Forelimb muscle (tissue), 1 donor: ENCODE measurements at regions not wholly inside any gene's neighbourhood (a gene's known extent, or its start where the extent isn't known, plus 50 kb on each side); places are given as distances from the start of the nearest gene placed in this dataset.

ENCODE experiments used
- DNase-seq: peaks from one replicate; pipeline ENCODE4 v3.0.0-alpha.2; 2013; ENCODE audit warnings: low read depth

DNA sequence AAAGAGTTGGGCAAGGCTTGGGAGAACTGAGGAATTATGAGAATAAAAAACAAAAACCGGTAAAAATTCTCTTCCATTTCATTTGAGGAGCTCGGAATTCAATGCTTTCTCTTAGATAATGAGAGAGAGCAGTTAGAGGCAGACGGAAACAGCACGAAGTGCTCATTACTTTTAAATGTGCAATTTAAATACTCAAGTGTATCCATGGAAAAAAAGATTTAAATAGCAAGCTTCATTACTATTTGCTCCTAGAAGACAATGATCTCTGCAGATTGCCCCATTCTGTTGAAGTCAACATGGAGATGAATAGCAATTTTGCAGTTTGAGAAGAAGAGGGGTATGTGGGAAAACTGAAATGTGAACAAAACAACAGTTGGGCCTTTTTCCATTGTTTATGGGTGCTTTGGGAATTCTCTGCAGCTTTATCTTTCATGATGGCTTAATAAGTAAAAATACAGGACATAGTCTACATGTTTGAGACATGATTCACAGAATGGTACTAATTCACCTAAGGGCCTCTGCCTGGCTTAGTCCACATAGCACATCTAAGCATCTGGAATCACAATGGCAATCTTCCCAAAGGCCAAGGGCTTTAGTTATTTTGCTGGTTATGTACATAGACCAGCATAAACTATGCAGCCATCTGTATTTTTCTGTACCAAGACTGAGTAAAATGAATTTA is 512.7 kb upstream of the FAT1 start:
- DNase-seq, result no peak

DNA sequence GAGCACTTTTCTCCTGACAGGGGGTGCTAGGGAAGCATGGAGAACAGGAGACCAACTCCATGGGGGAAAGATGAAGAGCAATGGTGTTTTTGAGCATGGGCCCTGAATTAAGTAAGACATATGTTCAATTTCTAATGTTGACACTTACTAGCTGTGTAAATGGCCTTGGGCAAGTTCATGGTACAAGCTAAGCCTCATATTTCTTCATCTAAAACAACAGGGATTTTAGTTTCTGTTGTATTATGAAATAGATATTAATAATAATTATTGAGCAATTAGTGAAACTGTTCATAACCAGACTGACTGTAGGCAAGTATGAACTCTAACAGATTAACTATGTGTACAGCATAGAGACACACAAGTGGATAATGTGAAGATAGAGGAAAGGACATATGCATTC is 515.0 kb upstream of the FAT1 start:
- DNase-seq, result no peak

DNA sequence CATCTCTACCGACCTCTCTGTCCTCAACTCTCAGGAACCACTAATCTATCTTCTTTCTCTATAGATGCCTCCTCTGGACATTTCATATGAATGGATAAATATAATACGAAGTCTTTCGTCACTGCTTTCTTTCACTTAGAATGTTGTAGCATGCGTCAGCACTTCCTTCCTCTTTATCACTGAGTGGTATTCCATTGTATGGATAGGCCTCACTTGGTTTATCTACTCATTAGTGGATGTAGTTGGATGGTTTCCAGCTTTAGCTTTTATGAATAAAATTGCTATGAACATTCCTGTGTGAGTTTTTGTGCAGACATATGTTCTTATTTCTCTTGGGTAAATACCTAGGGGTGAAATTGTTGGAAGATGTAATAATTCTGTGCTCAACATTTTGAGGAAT is 528.2 kb upstream of the FAT1 start:
- no peak for DNase-seq

DNA sequence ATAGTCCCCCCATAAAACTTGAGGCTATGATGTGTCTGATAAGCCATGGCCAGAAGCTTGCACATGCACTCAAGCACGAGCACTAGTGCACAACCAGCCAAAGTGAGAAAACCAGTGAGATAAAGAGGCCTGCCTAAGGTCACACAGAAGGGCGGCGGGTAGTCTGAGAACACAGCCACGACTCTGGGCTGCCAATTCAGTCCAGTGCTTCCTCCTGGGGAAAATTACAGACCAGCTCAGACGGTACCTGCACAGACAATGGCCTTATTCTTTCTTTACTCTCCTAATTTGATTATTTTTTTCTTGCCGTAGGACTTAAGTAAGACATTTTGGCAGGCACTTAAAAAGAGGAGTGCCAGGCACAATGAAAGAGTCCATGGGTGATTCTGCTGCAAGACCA is 533.2 kb upstream of the FAT1 start:
- DNase-seq, result no peak

DNA sequence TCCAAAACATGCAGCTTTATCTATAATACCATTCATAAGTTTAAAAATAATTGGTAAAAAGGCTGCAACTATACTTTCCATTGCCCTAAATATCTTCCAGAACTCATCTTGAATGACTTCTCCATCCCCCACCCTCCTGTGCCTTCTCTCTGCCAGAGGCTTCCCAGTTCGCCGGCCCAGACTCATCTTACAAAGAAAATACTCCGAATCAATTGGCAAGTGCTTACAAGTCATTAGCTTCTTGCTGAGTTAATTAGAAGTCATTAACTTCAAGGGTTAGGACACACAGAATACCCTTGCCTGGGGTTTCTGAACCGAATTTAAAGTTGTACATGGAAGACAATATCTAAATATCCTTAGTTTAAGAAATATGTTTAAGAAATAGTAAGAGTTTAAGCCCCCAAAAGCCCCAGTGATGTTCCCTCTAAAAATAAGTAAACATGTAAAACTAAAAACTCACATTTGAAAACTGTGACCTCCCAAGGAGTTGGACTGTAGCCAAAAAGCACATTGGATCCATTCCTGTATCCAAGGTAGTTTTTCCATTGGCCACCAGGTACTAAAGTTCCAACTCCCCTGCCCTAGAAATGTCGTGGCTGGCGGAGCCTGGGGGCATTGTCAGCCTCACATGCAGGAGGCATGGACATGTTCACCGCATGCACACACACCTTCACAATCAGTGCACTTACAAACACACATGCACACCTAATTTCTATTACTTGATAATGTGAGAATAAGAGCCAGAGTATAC is 535.2 kb upstream of the FAT1 start:
- DNase-seq, result no peak

DNA sequence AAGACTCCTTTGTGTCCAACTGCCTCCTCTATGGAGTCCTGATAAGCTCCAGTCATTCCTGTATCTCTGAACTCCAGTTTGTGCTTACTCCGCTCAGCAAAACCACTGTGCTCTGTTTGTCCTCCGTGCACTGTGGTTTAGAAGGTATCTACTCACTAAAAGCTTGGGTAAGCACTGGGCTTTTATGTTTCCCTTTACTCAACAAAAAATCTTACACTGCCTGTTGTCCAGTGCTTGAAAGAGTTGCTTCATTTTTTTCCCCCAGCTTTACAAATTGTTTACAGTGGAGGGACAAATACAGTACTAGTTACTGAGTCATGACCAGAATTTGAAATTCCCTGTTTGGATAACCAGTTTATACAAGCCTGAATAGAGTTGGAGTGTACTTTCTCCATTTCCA is 545.3 kb upstream of the FAT1 start:
- no peak for DNase-seq

DNA sequence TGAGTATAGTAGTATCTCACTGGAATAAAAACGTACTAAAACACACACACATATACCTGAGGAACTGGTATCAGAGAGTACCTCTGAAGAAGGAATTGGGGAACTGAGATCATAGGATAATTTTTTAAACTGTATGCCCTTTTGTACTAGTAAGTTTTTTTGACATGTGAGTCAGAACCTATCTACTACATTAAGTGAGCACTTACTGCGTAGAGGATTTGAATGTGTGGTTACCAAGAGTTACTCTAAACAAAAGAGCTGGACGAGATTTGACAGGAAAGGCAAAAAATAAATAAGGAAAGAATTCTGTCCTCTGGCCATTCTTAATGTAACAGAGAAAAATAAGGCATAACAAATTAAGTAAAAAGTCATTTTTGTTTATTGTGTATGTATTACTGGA is 546.5 kb upstream of the FAT1 start:
- DNase-seq, result no peak

DNA sequence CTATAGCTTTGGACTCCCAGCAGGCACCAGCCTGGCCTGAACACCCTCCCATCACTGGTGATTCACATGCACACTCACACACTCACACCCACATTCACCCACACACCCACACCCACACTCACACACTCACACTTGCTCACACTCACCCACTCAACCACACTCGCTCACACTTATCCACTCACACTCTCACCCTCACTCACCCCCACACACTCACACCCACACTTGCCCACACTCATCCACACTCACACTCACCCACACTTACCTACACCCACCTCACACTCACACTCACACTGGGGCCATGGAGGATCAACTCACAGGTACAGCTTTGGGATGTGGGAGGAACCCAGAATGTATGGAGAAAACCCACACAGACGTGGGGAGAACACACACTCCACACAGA is 548.2 kb upstream of the FAT1 start:
- no peak for DNase-seq

DNA sequence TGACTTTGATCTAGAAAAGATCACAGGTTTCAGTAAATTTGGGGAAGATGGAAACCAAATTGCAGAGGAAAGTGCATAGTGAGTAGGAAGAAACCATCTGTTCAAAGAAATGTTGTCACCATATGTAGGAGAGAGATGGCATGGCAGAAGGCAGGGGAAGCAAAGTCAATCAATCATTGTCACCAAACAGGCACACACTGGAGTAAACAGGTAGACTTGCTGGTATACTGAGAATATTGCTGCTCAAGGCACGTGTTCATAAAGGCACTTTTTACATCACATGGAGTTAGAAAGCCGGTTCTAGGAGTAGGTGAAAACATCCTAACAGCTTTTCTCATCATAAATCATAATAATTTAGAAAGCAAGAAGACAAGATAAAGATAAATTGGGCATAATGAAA is 550.5 kb upstream of the FAT1 start:
- no peak for DNase-seq

DNA sequence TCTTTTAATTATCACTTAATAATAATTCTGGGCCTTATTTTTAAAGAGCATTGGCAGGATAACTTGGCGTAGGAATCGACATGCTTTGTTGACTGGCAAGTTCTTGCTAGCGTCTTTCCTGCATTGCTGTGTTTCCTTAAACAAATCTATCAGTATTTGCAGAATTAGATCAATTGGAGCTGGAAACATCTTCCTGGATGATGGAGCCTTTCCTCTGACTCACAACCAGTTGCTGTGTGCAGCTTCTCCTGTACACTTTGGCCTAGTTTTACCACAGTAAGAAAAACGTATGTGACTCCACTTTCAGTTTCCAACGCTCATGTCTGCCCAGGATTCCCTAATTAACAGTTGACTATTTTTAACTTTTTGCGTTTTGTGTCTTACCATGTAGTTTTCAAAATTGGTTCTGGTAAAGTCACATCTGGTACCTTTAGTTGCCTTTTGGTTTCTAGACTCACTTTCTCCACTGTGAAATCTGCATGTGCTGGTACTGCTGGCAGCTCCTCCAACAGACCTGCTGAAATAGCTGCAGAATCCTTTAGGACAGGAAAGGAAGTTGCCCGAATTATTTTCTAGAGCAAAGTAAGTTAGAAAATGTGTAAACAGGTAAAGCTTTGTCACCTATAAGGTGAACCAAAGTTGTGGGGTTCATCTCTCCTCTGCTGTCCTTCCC is 553.2 kb upstream of the FAT1 start:
- no peak for DNase-seq

DNA sequence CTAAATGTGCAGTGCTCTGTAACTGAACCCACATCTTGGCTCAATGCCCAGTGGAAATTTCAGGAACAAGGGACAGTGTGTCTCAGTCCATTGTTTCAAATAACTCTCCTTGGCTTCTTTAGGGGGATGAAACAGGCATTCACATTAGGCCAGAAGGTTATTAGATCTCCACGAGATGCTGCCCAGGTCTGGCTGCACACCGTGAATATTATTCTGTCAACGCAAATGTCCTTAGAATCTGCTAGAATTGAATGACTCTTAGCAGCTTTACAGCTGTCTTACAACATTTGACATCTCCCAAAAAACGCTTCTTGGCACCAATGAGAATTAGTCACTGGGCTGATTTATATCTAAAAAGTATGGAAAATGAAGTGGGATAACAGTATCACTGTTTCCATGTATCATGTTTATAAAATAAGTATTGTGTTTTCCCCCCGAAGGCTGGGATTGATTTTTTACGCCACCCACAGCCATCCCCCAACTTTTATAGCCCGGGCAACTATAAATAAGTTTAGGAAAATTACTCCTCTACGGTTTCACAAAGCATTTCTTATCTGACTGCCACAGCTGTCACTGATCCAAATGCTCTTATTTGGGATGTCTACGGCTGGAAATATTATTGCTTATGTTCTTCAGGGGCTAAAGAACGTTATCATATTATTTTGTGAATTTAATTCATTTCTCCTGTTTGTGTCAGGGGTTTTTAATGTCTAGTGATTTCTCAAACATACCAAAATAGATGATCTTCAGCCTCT is 559.7 kb upstream of the FAT1 start:
- DNase-seq, result no peak

DNA sequence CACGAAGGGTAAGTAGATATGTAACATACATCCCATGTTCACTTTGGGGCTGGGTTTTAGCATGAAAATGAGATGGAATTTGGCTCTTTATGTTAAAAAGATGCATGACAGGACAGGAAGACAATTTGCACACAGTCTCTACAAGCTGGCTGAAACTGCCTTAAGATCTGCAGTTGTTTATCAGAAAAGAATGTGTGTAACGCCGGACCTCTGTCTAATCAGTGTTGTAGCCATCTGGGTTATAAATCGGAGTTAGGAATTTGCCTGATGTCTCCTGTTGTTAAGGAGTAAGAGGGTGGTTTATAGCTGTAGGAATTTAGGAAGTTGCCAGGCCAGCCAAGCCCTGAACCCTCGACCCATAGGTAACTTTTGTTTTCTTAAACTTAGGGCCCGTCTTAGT is 562.9 kb upstream of the FAT1 start:
- DNase-seq, result no peak

DNA sequence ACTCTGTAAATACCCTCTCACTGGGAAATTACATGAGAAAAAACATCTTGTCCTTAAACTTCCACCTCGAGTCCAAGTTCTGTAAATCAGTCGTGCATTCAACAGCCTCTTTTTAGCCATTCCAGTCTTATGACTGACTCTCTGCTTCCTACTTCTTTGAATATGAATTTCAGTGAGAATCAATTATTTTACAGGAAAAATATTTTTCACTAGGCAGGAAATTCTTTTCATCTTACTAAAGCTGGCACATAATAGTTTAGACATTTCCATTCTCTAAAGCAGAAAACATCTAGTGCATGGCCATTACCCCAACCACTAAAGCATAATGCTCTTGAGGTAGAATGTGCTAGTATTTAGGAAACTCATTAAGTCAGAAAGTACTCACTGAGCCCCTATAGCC is 565.7 kb upstream of the FAT1 start:
- DNase-seq, result no peak

DNA sequence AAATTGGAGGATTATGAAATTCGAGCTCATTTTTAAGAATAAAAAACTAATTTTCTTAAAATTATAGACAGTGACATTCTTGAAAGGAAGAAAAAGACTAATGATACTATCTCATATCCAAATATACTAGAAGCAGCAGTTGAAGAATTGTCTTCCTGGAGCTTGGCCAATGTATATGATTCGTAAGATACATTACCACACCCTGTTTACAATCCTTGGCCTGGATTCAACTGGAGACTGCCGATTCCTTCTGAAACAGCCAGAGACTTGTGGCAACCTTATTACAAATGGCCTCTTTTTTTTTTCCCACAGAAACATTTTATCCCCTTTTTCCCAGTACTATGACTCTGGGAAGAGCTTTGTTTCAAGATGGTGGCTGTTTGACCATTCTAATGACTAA is 571.2 kb upstream of the FAT1 start:
- DNase-seq, result no peak

DNA sequence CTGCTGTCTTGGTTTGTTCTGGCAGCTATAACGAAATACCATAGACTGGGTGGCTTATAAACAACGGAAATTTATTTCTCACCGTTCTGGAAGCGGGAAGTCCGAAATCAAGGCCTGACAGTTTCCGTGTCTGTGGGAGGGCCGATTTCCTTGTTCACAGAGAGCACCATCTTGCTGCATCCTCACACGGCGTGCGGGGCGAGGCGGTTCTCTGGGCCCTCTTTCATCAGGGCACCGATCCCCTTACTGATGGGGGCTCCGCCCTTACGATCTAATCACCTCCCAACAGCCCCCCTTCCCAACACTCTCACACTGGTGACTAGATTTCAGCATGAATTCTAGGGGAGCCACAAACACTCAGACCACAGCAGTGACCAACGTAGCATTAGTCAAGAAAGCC is 578.3 kb upstream of the FAT1 start:
- DNase-seq, result no peak

DNA sequence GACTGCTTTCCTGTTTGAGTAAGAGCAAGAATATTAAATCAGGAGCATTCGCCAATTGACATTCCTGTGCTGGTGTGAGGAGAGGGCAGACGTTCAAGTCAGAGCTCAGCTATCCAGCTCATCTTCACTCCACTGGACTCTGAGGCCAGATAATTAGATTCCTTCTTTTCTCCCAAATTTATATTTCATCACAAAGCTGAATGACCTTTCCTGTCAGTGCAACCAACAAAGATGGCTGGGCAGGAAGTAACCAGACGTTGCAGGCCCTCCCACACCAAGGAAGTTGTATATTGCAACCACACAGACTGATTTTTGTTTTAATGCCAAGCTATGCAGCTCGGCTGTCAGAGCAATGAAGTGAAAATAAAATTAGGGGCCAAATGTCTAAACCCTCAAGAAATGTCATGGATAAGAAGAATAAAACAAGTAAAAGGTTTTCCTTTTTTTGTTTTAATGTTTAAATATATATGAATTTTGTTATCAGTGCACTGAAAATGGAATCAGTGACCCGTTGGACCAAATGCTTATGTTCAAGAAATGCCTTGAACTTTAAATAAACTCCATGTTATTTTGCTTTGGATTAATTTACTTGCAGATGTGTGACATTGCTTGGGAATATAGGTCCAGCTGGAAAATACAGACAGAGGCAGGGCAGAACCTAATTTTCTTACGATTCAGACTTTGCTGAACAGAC is 578.9 kb upstream of the FAT1 start:
- DNase-seq, result no peak

DNA sequence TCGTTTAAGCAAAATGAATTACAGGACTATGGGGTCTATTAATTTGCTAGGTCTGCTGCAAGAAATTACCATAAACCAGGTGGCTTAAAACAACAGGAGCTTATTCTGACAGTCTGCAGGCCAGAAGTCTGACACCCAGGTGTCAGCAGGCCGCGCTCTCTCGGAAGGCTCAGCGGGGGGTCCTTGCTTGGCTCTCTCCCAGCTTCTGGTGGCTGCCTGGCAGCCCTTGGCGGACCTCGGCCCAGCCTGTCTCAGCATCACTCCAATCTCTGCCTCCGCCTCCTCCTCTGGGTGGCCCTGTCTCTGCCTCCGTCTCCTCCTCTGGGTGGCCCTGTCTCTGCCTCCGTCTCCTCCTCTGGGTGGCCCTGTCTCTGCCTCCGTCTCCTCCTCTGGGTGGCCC is 580.5 kb upstream of the FAT1 start:
- DNase-seq, result no peak

DNA sequence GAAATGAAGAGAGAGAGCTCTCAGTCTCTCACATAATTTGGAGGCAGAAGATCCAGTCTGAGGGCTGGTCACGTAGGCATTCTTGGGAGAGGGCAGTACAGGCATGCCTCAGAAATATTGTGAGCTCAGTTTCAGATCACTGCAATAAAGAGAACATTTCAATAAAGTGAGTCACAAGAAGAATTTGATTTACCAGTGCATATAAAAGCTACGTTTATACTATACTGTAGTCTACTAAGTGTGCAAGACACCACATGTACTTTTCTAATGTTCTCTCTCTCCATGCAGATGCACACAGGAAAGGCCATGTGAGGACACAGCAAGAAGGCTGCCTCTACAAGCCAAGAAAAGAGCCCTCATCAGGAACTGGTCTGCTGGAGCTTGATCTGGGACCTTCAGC is 583.5 kb upstream of the FAT1 start:
- DNase-seq, result no peak

DNA sequence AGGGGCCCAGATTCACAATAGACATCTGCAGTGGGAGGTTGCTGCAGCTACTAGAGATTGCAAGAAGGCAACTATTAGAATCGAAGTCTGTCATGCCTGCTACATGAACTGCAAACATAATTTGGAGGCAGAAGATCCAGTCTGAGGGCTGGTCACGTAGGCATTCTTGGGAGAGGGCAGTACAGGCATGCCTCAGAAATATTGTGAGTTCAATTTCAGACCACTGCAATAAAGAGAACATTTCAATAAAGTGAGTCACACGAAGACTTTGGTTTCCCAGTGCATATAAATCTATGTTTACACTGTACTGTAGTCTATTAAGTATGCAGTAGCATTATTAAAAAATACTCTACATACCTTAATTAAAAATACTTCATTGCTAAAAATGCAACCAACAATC is 585.8 kb upstream of the FAT1 start:
- DNase-seq, result no peak

DNA sequence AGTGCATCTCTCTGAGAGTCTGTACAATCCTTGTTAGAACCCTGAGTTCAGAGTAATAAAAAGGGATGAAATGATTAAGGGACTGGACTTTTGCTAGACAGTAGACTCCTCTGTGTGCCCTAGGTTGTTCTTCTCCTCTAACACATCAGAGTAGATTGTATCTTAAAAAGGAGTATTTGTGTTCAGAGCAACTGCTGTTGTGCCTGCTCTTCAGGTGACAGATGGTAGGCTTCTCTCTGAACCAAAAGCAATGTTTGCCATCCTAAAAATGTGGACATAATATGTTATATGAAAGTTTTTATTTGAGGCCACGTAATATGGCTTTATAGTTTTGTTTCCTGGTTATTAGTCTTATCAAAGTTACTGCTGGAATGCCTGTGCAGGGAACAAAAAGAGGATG is 588.6 kb upstream of the FAT1 start:
- no peak for DNase-seq

DNA sequence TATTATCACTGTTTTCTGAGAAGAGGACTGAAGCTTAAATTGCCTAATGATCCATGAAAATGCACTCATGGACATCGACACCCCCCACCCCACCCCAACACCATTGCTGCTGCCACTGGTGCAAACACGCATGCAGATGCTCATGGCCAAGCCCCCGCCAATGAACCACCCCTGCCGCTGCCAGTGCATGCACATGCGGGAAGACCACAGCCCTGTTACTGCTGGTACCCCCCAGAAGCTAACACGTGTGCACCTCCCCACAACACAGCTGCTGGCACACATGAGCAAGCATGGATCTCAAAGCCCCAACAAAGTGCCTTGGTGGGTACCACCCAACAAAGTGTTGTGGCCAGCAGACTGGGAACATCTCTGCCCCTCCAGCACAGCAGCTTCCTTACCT is 594.1 kb upstream of the FAT1 start:
- no peak for DNase-seq

DNA sequence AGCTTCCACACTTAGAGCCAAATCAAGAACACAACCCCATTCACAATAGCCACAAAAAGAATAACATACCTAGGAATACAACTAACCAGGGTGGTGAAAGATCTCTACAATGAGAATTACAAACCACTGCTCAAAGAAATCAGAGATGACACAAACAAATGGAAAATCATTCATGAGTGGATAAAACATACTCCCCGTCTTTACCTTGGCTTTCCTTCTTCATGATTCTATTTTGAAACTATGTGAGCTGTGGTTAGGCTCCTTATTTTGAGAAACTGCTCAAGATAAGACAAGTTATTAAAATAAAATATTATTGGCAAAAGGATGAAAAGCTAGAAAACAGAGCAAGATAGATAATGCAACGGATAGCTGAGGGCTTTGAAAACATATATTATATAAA is 598.1 kb upstream of the FAT1 start:
- no peak for DNase-seq
